ENCODE measurements at regions not wholly inside any gene's neighbourhood (a gene's known extent, or its start where the extent isn't known, plus 50 kb on each side); places are given as distances from the start of the nearest gene placed in this dataset.
"Not testable (repeated sequence)": the region's sequence is repeated elsewhere in the genome, so short reads cannot be mapped to it uniquely, and the experiment has no call there.

GRCh38 chrX:131881194-131881593 lies 141.9 kb upstream of the STK26 start:
- no peak for DNase-seq
- Mint-ChIP-seq H3K36me3 (ENCODE audit: low read depth) (no peaks in the 10 kb centered on the region), H3K4me1 (ENCODE audit: low read depth) (no peaks in the 10 kb centered on the region), H3K27me3 (ENCODE audit: insufficient read depth) (peaks cover under 1% of the 10 kb centered on the region; the same call in 1 of the 2 replicates), H3K4me3 (no peak overlapping the region), H3K27ac (no peak overlapping the region), H3K9me3 (no peaks in the 10 kb centered on the region; the same call in 1 of the 2 replicates)
- TF ChIP-seq, protein P1, sequence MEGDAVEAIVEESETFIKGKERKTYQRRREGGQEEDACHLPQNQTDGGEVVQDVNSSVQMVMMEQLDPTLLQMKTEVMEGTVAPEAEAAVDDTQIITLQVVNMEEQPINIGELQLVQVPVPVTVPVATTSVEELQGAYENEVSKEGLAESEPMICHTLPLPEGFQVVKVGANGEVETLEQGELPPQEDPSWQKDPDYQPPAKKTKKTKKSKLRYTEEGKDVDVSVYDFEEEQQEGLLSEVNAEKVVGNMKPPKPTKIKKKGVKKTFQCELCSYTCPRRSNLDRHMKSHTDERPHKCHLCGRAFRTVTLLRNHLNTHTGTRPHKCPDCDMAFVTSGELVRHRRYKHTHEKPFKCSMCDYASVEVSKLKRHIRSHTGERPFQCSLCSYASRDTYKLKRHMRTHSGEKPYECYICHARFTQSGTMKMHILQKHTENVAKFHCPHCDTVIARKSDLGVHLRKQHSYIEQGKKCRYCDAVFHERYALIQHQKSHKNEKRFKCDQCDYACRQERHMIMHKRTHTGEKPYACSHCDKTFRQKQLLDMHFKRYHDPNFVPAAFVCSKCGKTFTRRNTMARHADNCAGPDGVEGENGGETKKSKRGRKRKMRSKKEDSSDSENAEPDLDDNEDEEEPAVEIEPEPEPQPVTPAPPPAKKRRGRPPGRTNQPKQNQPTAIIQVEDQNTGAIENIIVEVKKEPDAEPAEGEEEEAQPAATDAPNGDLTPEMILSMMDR (IDR thresholded peaks at IDR 0.05): no peak

- not testable (repeated sequence) for H3K4me3 Mint-ChIP-seq; DNase-seq; H3K27me3 Mint-ChIP-seq (ENCODE audit: insufficient read depth); H3K4me1 Mint-ChIP-seq (ENCODE audit: low read depth); H3K27ac Mint-ChIP-seq; H3K9me3 Mint-ChIP-seq; H3K36me3 Mint-ChIP-seq (ENCODE audit: low read depth)
Observed at GRCh38 chrX:131885042-131885441, 138.1 kb upstream of the STK26 start.

- not testable (repeated sequence) for H3K36me3 Mint-ChIP-seq (ENCODE audit: low read depth); H3K27ac Mint-ChIP-seq; DNase-seq; H3K4me3 Mint-ChIP-seq; H3K4me1 Mint-ChIP-seq (ENCODE audit: low read depth); H3K27me3 Mint-ChIP-seq (ENCODE audit: insufficient read depth); H3K9me3 Mint-ChIP-seq
Observed at GRCh38 chrX:131893857-131894256, 129.2 kb upstream of the STK26 start.

DNA sequence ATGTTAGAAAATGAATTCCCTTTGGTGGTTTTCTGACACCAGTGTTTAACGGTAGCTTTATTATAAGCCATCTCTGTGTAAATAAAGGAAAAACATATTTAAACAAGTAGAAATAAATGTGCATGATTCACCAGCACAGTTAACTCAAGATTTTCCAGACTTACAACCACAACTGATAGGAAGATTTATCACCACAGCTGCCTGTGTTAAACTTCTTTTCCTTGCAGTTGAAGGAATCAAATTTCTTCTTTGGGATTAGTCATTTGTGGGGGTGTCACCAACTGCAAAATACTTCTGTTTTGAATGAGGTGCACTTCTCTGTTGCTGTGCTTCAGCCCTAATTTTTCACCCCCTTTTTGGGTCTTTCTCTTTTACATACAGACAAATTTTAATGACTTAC lies 128.1 kb upstream of the STK26 start:
- no peaks in the 10 kb centered on the region for H3K9me3 Mint-ChIP-seq
- peak; percentile 0 for DNase-seq
- TF ChIP-seq, protein P1 (IDR thresholded peaks at IDR 0.05): no peak
- H3K27ac Mint-ChIP-seq: no peak overlapping the region
- H3K27me3 Mint-ChIP-seq (ENCODE audit: insufficient read depth): peaks cover 4% of the 10 kb centered on the region
- no peaks in the 10 kb centered on the region for H3K4me1 Mint-ChIP-seq (ENCODE audit: low read depth)
- H3K4me3 Mint-ChIP-seq: no peak overlapping the region
- no peaks in the 10 kb centered on the region for H3K36me3 Mint-ChIP-seq (ENCODE audit: low read depth)

DNA sequence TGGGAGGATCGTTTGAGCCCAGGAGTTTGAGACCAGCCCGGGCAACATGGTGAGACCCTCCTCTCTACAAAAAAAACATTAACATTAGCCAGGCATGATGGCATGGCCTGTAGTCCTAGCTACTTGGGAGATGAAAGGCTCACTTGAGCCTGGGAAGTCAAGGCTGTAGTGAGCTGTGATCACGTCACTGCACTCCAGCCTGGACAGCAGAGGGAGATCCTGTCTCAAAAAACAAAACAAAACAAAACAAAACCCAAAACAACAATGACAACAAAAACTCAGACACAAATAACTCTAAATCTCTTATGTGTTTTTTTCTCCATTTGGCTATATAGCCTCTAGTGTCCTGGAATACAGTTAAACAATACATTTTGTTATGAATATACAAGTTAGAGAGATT lies 127.3 kb upstream of the STK26 start:
- no peak overlapping the region for H3K4me3 Mint-ChIP-seq
- no peaks in the 10 kb centered on the region for H3K9me3 Mint-ChIP-seq
- TF ChIP-seq, protein P1 (IDR thresholded peaks at IDR 0.05): no peak
- no peaks in the 10 kb centered on the region for H3K27me3 Mint-ChIP-seq (ENCODE audit: insufficient read depth)
- no peak overlapping the region for H3K27ac Mint-ChIP-seq
- H3K4me1 Mint-ChIP-seq (ENCODE audit: low read depth): no peaks in the 10 kb centered on the region
- no peaks in the 10 kb centered on the region for H3K36me3 Mint-ChIP-seq (ENCODE audit: low read depth)
- DNase-seq: no peak

- no peaks in the 10 kb centered on the region for H3K36me3 Mint-ChIP-seq (ENCODE audit: low read depth)
- DNase-seq: no peak
- H3K4me1 Mint-ChIP-seq (ENCODE audit: low read depth): no peaks in the 10 kb centered on the region
- H3K4me3 Mint-ChIP-seq: no peak overlapping the region
- TF ChIP-seq, protein P1 (IDR thresholded peaks at IDR 0.05): no peak
- H3K27me3 Mint-ChIP-seq (ENCODE audit: insufficient read depth): no peaks in the 10 kb centered on the region; the same call in 1 of the 2 replicates
- no peak overlapping the region for H3K27ac Mint-ChIP-seq
- no peaks in the 10 kb centered on the region; the same call in 1 of the 2 replicates for H3K9me3 Mint-ChIP-seq
Observed at GRCh38 chrX:131901546-131901945, 121.6 kb upstream of the STK26 start.
